Astrocyte (in vitro differentiated cells and primary cell): ENCODE measurements at regions not wholly inside any gene's neighbourhood (a gene's known extent, or its start where the extent isn't known, plus 50 kb on each side); places are given as distances from the start of the nearest gene placed in this dataset.

Source experiments
- DNase-seq: peaks from one replicate; pipeline ENCODE4 v3.0.0-alpha.2; 2010; ENCODE audit warnings: low read depth
- FAIRE-seq: peaks from 2 replicates; lab custom pipeline; 2011; peaks lifted over from hg19 to GRCh38; lab: Jason Lieb, UNC
- H2AFZ ChIP-seq: 2 replicates; pipeline ENCODE4 v1.6.0; 2012; ENCODE audit warnings: low read depth, low read length, inconsistent platforms
- H3K27ac ChIP-seq: 2 replicates; pipeline ENCODE4 v1.5.1; 2011; ENCODE audit warnings: low read depth, low read length, inconsistent platforms
- H3K27me3 ChIP-seq: 2 replicates; pipeline ENCODE4 v1.6.0; 2011; ENCODE audit warnings: low read length, inconsistent platforms; ENCODE audit not compliant: insufficient read depth
- H3K36me3 ChIP-seq: 2 replicates; pipeline ENCODE4 v1.5.1; 2011; ENCODE audit warnings: low read length, inconsistent platforms; ENCODE audit not compliant: insufficient read depth
- H3K4me1 ChIP-seq: 2 replicates; pipeline ENCODE4 v1.5.1; 2011; ENCODE audit warnings: low read length, inconsistent platforms; ENCODE audit not compliant: insufficient read depth
- H3K4me2 ChIP-seq: 2 replicates; pipeline ENCODE4 v1.6.0; 2012; ENCODE audit warnings: low read length, inconsistent platforms
- H3K4me3 ChIP-seq: 2 replicates; pipeline ENCODE4 v1.5.1; 2011; ENCODE audit warnings: low read depth, mild to moderate bottlenecking, low read length, inconsistent platforms; ENCODE audit not compliant: insufficient read depth
- H3K79me2 ChIP-seq: 2 replicates; pipeline ENCODE4 v1.6.0; 2012; ENCODE audit warnings: mild to moderate bottlenecking, low read length, inconsistent platforms; ENCODE audit not compliant: insufficient read depth
- H3K9ac ChIP-seq: 2 replicates; pipeline ENCODE4 v1.6.0; 2012; ENCODE audit warnings: mild to moderate bottlenecking, low read length, inconsistent platforms
- H3K9me3 ChIP-seq: 2 replicates; pipeline ENCODE4 v1.5.1; 2012; ENCODE audit warnings: low read depth, mild to moderate bottlenecking, low read length, inconsistent platforms; ENCODE audit not compliant: insufficient read depth
- H4K20me1 ChIP-seq: 2 replicates; pipeline ENCODE4 v1.6.0; 2012; ENCODE audit warnings: low read length, inconsistent platforms; ENCODE audit not compliant: insufficient read depth
- H3K27ac Mint-ChIP-seq: one replicate; pipeline ENCODE4 v1.8.0; 2021; ENCODE audit warnings: mild to moderate bottlenecking, mixed read lengths; ENCODE audit not compliant: unreplicated experiment
- H3K27me3 Mint-ChIP-seq: one replicate; pipeline ENCODE4 v1.8.0; 2021; ENCODE audit warnings: low read depth, mixed read lengths; ENCODE audit not compliant: unreplicated experiment
- H3K36me3 Mint-ChIP-seq: one replicate; pipeline ENCODE4 v1.8.0; 2021; ENCODE audit warnings: low read depth, mixed read lengths; ENCODE audit not compliant: unreplicated experiment
- H3K4me1 Mint-ChIP-seq: one replicate; pipeline ENCODE4 v1.8.0; 2021; ENCODE audit warnings: low read depth, mixed read lengths; ENCODE audit not compliant: unreplicated experiment
- H3K4me3 Mint-ChIP-seq: one replicate; pipeline ENCODE4 v1.8.0; 2021; ENCODE audit warnings: mild to moderate bottlenecking, moderate library complexity, mixed read lengths; ENCODE audit not compliant: unreplicated experiment
- H3K9me3 Mint-ChIP-seq: one replicate; pipeline ENCODE4 v1.8.0; 2021; ENCODE audit warnings: mild to moderate bottlenecking, mixed read lengths; ENCODE audit not compliant: unreplicated experiment
- EZH2 ChIP-seq: IDR thresholded peaks from 2 replicates; pipeline ENCODE4 v1.6.1; 2012; ENCODE audit warnings: mild to moderate bottlenecking, low read length, inconsistent platforms; ENCODE audit not compliant: insufficient read depth
- TF ChIP-seq, protein P1 (sequence below): IDR thresholded peaks from 2 replicates; pipeline ENCODE4 v1.5.1; 2011; ENCODE audit warnings: low read depth, mild to moderate bottlenecking, inconsistent platforms, low read length, moderate library complexity; ENCODE audit not compliant: insufficient read depth

DNA sequence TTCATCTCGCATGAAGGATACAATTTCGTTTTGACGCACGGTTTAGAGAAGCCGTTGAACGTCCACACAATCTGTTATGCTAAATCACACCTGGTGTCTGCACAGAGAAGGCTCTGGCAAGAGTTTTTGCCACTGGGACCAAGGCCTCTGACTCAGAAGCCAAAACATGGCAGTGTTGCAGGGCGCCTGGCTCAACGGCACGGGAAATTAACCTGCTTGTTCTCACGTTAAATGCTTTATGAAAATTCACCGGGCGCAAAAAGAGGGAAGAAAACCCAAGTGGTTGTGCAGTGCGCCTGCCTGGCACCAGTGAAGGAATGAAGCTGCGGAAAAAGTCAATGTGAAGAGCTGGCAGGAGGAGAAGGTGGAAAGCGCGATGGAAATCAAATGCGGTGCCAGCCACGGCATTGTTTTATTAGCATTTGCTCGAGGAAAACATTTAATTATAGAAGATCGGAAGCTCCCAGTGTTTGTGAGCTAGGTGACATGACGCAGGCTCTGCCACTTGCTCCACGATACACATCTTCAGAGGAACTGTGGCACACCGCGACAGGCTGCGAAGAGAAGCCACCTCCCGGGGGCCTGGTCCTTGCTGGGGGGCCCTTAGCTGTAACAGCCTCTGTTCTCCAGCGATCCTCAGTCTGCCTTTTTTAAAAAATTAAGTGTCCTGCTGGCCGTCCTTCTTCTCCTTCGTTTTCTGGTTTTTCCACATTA, 126.2 kb downstream of the ZIC5 start:
- TF ChIP-seq, protein P1, sequence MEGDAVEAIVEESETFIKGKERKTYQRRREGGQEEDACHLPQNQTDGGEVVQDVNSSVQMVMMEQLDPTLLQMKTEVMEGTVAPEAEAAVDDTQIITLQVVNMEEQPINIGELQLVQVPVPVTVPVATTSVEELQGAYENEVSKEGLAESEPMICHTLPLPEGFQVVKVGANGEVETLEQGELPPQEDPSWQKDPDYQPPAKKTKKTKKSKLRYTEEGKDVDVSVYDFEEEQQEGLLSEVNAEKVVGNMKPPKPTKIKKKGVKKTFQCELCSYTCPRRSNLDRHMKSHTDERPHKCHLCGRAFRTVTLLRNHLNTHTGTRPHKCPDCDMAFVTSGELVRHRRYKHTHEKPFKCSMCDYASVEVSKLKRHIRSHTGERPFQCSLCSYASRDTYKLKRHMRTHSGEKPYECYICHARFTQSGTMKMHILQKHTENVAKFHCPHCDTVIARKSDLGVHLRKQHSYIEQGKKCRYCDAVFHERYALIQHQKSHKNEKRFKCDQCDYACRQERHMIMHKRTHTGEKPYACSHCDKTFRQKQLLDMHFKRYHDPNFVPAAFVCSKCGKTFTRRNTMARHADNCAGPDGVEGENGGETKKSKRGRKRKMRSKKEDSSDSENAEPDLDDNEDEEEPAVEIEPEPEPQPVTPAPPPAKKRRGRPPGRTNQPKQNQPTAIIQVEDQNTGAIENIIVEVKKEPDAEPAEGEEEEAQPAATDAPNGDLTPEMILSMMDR: no peak
- TF ChIP-seq EZH2: no peak
- DNase-seq: no peak
- H2AFZ ChIP-seq: no peak overlapping the region

DNA sequence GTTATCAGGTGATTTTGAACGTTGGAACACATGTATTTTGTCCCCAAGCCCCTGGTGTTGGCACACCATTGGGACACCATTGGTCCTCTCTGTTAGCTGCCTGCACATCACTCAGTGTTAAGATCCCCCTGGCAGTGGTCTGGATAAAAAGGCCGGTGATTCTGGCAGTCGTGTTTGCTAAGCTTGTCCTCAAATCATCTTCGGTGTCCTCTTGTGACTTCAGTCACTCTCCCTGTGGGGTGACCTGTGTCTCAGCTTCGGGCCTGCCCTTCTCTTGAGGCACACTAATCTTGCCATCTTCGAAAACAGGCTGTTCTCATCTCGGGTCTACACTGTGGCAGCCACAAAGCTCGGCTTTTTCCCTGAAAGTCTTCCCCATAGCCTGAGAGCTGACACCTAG, 127.1 kb downstream of the ZIC5 start:
- no peak for FAIRE-seq
- H3K4me1 Mint-ChIP-seq: no peaks in the 10 kb centered on the region

More for the DNA sequence above, 126.2 kb downstream of the ZIC5 start:
- Mint-ChIP-seq H3K4me3 (no peak overlapping the region), H3K27me3 (peaks cover 20% of the 10 kb centered on the region), H3K36me3 (no peaks in the 10 kb centered on the region), H3K27ac (no peak overlapping the region), H3K9me3 (peaks cover 3% of the 10 kb centered on the region), H3K4me1 (no peaks in the 10 kb centered on the region)
- H3K4me2 ChIP-seq: no peak overlapping the region
- H3K9ac ChIP-seq: no peak overlapping the region
- H3K36me3 ChIP-seq: no peaks in the 10 kb centered on the region
- H3K4me1 ChIP-seq: no peaks in the 10 kb centered on the region
- no peaks in the 10 kb centered on the region for H3K9me3 ChIP-seq
- H4K20me1 ChIP-seq: no peaks in the 10 kb centered on the region
- H3K4me3 ChIP-seq: no peak overlapping the region
- H3K27me3 ChIP-seq: peaks cover 13% of the 10 kb centered on the region
- no peak for FAIRE-seq
- no peak overlapping the region for H3K27ac ChIP-seq
- no peaks in the 10 kb centered on the region for H3K79me2 ChIP-seq

DNA sequence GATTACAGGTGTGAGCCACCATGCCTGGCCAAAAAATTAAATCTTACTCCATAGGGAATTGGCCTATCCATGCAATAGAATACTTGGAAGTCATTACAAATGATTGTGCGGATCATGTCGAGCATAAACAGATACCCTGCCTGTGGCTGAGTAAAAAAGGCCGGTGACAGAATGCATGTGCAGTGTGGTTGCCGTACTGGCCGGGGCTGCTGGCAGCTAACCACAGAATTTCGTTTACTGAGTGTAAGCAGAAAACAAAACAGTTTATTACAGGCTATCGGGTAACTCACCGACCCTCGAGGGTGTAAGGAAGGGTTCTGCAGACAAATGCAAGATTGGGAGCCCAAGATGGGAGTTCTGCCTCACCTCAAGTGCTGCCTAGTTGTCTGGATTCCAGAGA, 127.7 kb downstream of the ZIC5 start:
- Histone ChIP-seq H3K4me2 (no peak overlapping the region), H3K4me3 (no peak overlapping the region), H3K27ac (no peak overlapping the region), H4K20me1 (no peaks in the 10 kb centered on the region), H2AFZ (no peak overlapping the region), H3K79me2 (no peaks in the 10 kb centered on the region), H3K9me3 (no peaks in the 10 kb centered on the region), H3K9ac (no peak overlapping the region), H3K27me3 (peaks cover 13% of the 10 kb centered on the region), H3K36me3 (no peaks in the 10 kb centered on the region), H3K4me1 (no peaks in the 10 kb centered on the region)
- H3K27me3 Mint-ChIP-seq: peaks cover 20% of the 10 kb centered on the region
- DNase-seq (no peak), FAIRE-seq (no peak)
- TF ChIP-seq EZH2: no peak
- TF ChIP-seq, protein P1: no peak
- no peak overlapping the region for H3K4me3 Mint-ChIP-seq
- no peak overlapping the region for H3K27ac Mint-ChIP-seq
- H3K36me3 Mint-ChIP-seq: no peaks in the 10 kb centered on the region
- peaks cover 3% of the 10 kb centered on the region for H3K9me3 Mint-ChIP-seq
- no peaks in the 10 kb centered on the region for H3K4me1 Mint-ChIP-seq

More for the DNA sequence above, 127.1 kb downstream of the ZIC5 start:
- Mint-ChIP-seq H3K27ac (no peak overlapping the region), H3K4me3 (no peak overlapping the region), H3K27me3 (peaks cover 20% of the 10 kb centered on the region), H3K9me3 (peaks cover 3% of the 10 kb centered on the region), H3K36me3 (no peaks in the 10 kb centered on the region)
- Histone ChIP-seq H2AFZ (no peak overlapping the region), H3K27me3 (peaks cover 13% of the 10 kb centered on the region), H3K4me3 (no peak overlapping the region), H3K4me2 (no peak overlapping the region), H3K9me3 (no peaks in the 10 kb centered on the region), H3K4me1 (no peaks in the 10 kb centered on the region), H4K20me1 (no peaks in the 10 kb centered on the region), H3K27ac (no peak overlapping the region), H3K9ac (no peak overlapping the region), H3K79me2 (no peaks in the 10 kb centered on the region), H3K36me3 (no peaks in the 10 kb centered on the region)
- DNase-seq: no peak
- no peak for TF ChIP-seq EZH2
- TF ChIP-seq, protein P1: no peak
